ENCODE measurements at regions not wholly inside any gene's neighbourhood (a gene's known extent, or its start where the extent isn't known, plus 50 kb on each side); places are given as distances from the start of the nearest gene placed in this dataset.
"Not testable (repeated sequence)": the region's sequence is repeated elsewhere in the genome, so short reads cannot be mapped to it uniquely, and the experiment has no call there.

DNA sequence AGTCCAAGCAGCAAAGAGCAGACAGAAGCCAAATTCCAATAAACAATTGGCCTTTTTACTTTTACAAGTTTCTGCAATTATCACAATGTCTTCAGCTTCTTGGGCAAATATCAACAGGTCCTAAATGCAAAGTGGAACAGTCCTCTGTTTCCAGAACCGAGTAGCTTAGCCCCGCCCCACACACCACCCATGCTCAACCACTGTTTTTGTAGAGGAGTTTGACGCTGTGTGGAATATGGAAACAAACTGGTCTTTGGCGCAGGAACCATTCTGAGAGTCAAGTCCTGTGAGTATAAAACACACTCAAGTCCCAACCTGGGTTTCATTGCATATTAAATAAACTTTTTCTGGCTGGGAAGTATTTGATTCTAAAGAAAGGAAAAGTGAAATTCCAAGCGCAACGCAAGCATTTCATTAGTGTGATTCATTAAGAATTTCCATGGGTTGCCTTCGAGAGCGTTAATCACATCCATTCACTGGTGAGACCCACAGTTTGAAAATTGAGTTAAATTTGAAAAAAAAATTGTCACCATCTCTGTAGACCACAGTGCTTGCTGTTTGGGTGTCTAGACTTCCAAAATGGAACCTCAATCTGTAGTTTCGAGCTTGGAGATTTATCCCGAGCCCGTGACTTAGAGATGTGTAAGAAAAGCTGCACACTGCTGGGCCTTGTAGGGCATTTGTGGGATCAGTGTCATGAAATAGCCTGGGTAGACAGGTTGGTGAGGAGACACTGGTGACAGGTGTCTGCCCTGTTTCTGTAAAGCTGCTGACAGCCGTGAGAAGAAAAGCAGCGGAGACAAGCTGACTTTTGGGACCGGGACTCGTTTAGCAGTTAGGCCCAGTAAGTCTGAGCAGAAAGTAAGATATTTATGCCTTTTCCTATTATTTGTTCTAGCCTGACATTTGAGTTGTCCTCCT, 96.1 kb downstream of the DAD1 start:
- Histone ChIP-seq H3K27ac (ENCODE audit: low read depth, low read length) (no peak overlapping the region), H3K27me3 (ENCODE audit: control insufficient read depth, insufficient read depth, low read length) (peaks cover 47% of the 10 kb centered on the region)
- POLR2A ChIA-PET, result interaction anchor here (0.8 kb wide), 1 partner anchor 18 kb away, joined by 3 read pairs; no protein-coding TSS in a partner anchor

DNA sequence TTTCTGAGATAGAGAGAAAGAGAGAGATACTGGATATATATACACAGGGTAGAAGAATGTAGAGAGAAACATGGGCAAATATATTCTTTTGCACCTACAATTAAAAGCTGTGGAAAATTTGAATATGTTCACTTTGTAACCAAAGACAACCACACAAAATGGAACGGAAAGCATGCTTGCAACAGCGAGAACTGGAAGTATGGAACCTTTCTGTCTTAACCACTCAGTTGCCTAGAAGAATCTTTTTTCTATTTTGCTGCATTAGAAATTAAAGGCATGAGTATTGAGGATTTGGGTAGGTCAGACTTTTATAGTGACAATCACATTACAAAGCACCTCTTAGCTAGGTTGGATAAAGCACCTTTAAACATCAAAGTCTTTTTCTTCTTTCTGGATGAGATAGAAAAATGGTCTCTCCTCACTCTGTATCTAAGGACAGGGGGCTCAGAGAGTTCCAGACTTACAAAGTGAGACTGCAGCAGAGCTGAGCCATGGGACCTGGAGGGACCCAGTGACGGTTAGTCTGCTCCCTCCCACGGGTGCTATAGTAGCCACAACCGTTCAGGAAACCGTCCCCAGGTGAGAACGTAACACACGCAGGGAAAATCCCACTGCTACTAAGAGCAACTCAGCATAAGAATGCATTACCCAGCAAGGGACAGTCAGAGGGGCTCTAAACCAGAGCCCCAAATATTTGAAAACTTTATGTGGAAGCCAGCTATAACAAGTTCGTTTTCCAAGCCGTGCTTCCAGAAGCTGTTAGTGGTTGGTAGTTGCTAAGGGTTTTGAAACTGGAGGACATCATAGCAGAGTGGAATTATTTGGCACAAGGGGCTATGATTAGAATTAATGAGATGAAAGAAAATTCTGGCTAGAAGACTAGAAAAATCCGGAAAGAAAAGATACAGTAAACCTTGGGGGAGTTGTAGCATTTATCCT, 97.1 kb downstream of the DAD1 start:
- no peaks in the 10 kb centered on the region for H3K9me3 ChIP-seq (ENCODE audit: control insufficient read depth, insufficient read depth, low read length)
- no peak overlapping the region for H3K4me3 ChIP-seq (ENCODE audit: low read depth, low read length)
- TF ChIP-seq, protein P1, sequence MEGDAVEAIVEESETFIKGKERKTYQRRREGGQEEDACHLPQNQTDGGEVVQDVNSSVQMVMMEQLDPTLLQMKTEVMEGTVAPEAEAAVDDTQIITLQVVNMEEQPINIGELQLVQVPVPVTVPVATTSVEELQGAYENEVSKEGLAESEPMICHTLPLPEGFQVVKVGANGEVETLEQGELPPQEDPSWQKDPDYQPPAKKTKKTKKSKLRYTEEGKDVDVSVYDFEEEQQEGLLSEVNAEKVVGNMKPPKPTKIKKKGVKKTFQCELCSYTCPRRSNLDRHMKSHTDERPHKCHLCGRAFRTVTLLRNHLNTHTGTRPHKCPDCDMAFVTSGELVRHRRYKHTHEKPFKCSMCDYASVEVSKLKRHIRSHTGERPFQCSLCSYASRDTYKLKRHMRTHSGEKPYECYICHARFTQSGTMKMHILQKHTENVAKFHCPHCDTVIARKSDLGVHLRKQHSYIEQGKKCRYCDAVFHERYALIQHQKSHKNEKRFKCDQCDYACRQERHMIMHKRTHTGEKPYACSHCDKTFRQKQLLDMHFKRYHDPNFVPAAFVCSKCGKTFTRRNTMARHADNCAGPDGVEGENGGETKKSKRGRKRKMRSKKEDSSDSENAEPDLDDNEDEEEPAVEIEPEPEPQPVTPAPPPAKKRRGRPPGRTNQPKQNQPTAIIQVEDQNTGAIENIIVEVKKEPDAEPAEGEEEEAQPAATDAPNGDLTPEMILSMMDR (IDR thresholded peaks at IDR 0.05; ENCODE audit: low read depth, low read length), result no peak
- H3K27me3 ChIP-seq (ENCODE audit: control insufficient read depth, insufficient read depth, low read length), result peaks cover 52% of the 10 kb centered on the region
- ChIA-PET POLR2A (interaction anchor here (0.8 kb wide), 1 partner anchor 19 kb away, joined by 3 read pairs; no protein-coding TSS in a partner anchor), CTCF (interaction anchor here (0.9 kb wide), 1 partner anchor 65 kb away, joined by 3 read pairs; no protein-coding TSS in a partner anchor)
- DNase-seq (ENCODE audit: low read depth, low spot score), result no peak
- H3K27ac ChIP-seq (ENCODE audit: low read depth, low read length), result no peak overlapping the region

More for the DNA sequence above, 96.1 kb downstream of the DAD1 start:
- CTCF ChIA-PET, result interaction anchor here (0.9 kb wide), 1 partner anchor 64 kb away, joined by 3 read pairs; no protein-coding TSS in a partner anchor
- TF ChIP-seq, protein P1 (IDR thresholded peaks at IDR 0.05; ENCODE audit: low read depth, low read length), result no peak
- H3K4me3 ChIP-seq (ENCODE audit: low read depth, low read length), result no peak overlapping the region
- no peaks in the 10 kb centered on the region for H3K9me3 ChIP-seq (ENCODE audit: control insufficient read depth, insufficient read depth, low read length)
- DNase-seq (ENCODE audit: low read depth, low spot score), result no peak

DNA sequence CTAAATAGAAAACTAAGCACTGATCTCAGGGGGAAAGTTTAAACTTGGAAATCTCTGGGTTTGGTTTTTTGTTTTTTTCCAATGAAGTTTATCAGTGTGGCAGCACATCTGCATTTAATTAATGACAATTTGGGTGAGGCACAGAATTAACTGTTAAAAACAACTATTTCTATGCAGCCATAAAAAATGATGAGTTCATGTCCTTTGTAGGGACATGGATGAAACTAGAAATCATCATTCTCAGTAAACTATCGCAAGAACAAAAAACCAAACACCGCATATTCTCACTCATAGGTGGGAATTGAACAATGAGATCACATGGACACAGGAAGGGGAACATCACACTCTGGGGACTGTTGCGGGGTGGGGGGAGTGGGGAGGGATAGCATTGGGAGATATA, 98.0 kb downstream of the DAD1 start:
- DNase-seq (ENCODE audit: low read depth, low spot score); CTCF ChIA-PET; POLR2A ChIA-PET; H3K27ac ChIP-seq (ENCODE audit: low read depth, low read length); H3K4me3 ChIP-seq (ENCODE audit: low read depth, low read length); H3K9me3 ChIP-seq (ENCODE audit: control insufficient read depth, insufficient read depth, low read length): not testable (repeated sequence)
- H3K27me3 ChIP-seq (ENCODE audit: control insufficient read depth, insufficient read depth, low read length), result peaks cover 55% of the 10 kb centered on the region

DNA sequence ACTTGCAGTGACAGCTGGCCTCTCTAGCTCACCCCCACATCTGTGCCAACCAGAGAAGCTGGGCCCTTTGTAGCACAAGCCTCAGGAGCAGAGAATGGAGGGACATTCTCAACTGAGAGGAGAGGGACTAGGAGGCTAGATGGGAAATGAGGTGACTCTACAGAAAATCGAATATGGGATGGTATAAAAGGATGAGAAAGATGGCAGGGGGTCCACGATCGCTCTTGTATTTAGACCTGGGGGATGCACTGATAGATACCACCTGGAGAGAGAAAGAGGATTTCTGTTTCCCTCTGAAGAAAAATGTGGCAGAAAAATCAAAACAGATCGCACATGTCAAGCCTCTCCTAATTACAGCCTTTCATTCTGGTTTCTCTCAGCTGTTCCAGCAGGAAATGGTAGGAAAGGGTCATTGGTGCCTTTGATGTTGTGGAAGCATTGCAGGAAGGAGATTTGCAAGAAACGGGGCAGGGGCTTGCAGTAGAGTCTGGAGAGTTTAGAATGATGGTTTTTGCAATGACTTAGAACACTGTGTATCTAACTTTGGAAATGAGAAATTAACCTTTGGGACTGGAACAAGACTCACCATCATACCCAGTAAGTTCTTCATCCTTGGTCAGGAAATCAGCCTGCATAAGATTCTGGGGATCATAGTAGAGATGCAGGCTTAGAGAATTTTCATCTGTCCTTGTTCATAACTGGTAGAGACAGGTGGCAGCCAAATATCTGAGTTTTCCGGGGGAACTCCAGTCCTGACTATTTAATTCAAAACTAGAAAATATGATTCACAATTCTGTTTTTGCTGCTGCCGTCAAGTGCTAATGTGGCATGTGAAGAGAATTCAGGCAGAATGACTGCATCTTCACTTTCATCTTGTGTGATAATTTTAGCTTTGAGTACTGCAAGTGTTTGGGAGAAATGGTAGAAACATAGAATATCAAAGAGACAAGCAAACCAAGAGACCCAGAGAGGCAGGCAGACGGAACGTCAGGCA, 98.8 kb downstream of the DAD1 start:
- H3K4me3 ChIP-seq (ENCODE audit: low read depth, low read length), result no peak overlapping the region
- TF ChIP-seq, protein P1 (IDR thresholded peaks at IDR 0.05; ENCODE audit: low read depth, low read length), result no peak
- no peaks in the 10 kb centered on the region for H3K9me3 ChIP-seq (ENCODE audit: control insufficient read depth, insufficient read depth, low read length)
- ChIA-PET POLR2A (no interaction called here), CTCF (interaction anchor here (1.3 kb wide), 1 partner anchor 327 kb away, joined by 3 read pairs; no protein-coding TSS in a partner anchor)
- peaks cover 58% of the 10 kb centered on the region for H3K27me3 ChIP-seq (ENCODE audit: control insufficient read depth, insufficient read depth, low read length)
- no peak for DNase-seq (ENCODE audit: low read depth, low spot score)
- H3K27ac ChIP-seq (ENCODE audit: low read depth, low read length), result no peak overlapping the region
